Stimulated activated effector memory CD8-positive, alpha-beta T cell treated with anti-CD3 and anti-CD28 coated beads, Interleukin-12 subunit alpha, Interleukin-12 subunit beta, amount 100 ng/mL, for 72 hours (primary cell): ENCODE measurements at regions not wholly inside any gene's neighbourhood (a gene's known extent, or its start where the extent isn't known, plus 50 kb on each side); places are given as distances from the start of the nearest gene placed in this dataset.
"Not testable (repeated sequence)": the region's sequence is repeated elsewhere in the genome, so short reads cannot be mapped to it uniquely, and the experiment has no call there.

Experiments
- ATAC-seq: fragments of 150-1000 bp; cut with Tn5 transposase; 2 replicates; pipeline ENCODE4 v1.10.0; 2021
- DNase-seq, 2 donors: peaks; one replicate each; pipeline ENCODE4 v3.0.0; 2021 to 2022; ENCODE audit warnings: low spot score in 2 of 2
- H3K27ac Mint-ChIP-seq: one replicate; pipeline ENCODE4 v1.8.0; 2022; ENCODE audit warnings: mild to moderate bottlenecking, mixed read lengths
- H3K36me3 Mint-ChIP-seq: one replicate; pipeline ENCODE4 v1.8.0; 2022; ENCODE audit warnings: mild to moderate bottlenecking, mixed read lengths
- H3K4me1 Mint-ChIP-seq: one replicate; pipeline ENCODE4 v1.8.0; 2022; ENCODE audit warnings: mixed read lengths
- H3K4me3 Mint-ChIP-seq: one replicate; pipeline ENCODE4 v1.8.0; 2022; ENCODE audit warnings: mild to moderate bottlenecking, mixed read lengths
- H3K9me3 Mint-ChIP-seq: one replicate; pipeline ENCODE4 v1.8.0; 2022; ENCODE audit warnings: mixed read lengths

- H3K27ac Mint-ChIP-seq = no peak overlapping the region
- ATAC-seq (no peak), DNase-seq (no peak)
- no peaks in the 10 kb centered on the region for H3K4me1 Mint-ChIP-seq
- no peaks in the 10 kb centered on the region for H3K36me3 Mint-ChIP-seq
- no peak overlapping the region for H3K4me3 Mint-ChIP-seq
- no peaks in the 10 kb centered on the region for H3K9me3 Mint-ChIP-seq
These were observed 49.9 kb upstream of the GAS1 start for GRCh38 chr9:86997156-86997555.

GRCh38 chr9:86997951-86998350 lies 50.6 kb upstream of the GAS1 start:
- H3K4me1 Mint-ChIP-seq = no peaks in the 10 kb centered on the region

GRCh38 chr9:87002517-87002916 lies 55.2 kb upstream of the GAS1 start:
- ATAC-seq = no peak
- no peaks in the 10 kb centered on the region for H3K36me3 Mint-ChIP-seq

More at GRCh38 chr9:86997951-86998350, 50.6 kb upstream of the GAS1 start:
- Mint-ChIP-seq H3K4me3 (no peak overlapping the region), H3K9me3 (no peaks in the 10 kb centered on the region), H3K27ac (no peak overlapping the region), H3K36me3 (no peaks in the 10 kb centered on the region)
- DNase-seq (no peak), ATAC-seq (no peak)

GRCh38 chr9:87004016-87004415 lies 56.7 kb upstream of the GAS1 start:
- Mint-ChIP-seq H3K9me3 (no peaks in the 10 kb centered on the region), H3K4me1 (no peaks in the 10 kb centered on the region), H3K36me3 (no peaks in the 10 kb centered on the region), H3K4me3 (no peak overlapping the region), H3K27ac (no peak overlapping the region)
- DNase-seq (no peak), ATAC-seq (no peak)

More at GRCh38 chr9:87002517-87002916, 55.2 kb upstream of the GAS1 start:
- H3K9me3 Mint-ChIP-seq = no peaks in the 10 kb centered on the region
- H3K4me3 Mint-ChIP-seq = no peak overlapping the region
- DNase-seq = no peak
- H3K27ac Mint-ChIP-seq = no peak overlapping the region
- no peaks in the 10 kb centered on the region for H3K4me1 Mint-ChIP-seq

- ATAC-seq (no peak), DNase-seq (no peak)
- Mint-ChIP-seq H3K36me3 (no peaks in the 10 kb centered on the region), H3K9me3 (no peaks in the 10 kb centered on the region), H3K4me3 (no peak overlapping the region), H3K4me1 (no peaks in the 10 kb centered on the region), H3K27ac (no peak overlapping the region)
These were observed 59.6 kb upstream of the GAS1 start for GRCh38 chr9:87006956-87007355.

GRCh38 chr9:87007711-87008366 lies 60.5 kb upstream of the GAS1 start:
- no peaks in the 10 kb centered on the region for H3K36me3 Mint-ChIP-seq
- H3K9me3 Mint-ChIP-seq = no peaks in the 10 kb centered on the region
- H3K4me3 Mint-ChIP-seq = no peak overlapping the region
- DNase-seq = no peak
- ATAC-seq = no peak
- H3K4me1 Mint-ChIP-seq = no peaks in the 10 kb centered on the region
- H3K27ac Mint-ChIP-seq = no peak overlapping the region

- no peaks in the 10 kb centered on the region for H3K36me3 Mint-ChIP-seq
- no peak overlapping the region for H3K4me3 Mint-ChIP-seq
- H3K27ac Mint-ChIP-seq = no peak overlapping the region
- H3K9me3 Mint-ChIP-seq = no peaks in the 10 kb centered on the region
- H3K4me1 Mint-ChIP-seq = no peaks in the 10 kb centered on the region
- no peak for DNase-seq
- ATAC-seq = no peak
These were observed 61.4 kb upstream of the GAS1 start for GRCh38 chr9:87008667-87009066.

GRCh38 chr9:87010626-87011025 lies 63.3 kb upstream of the GAS1 start:
- Mint-ChIP-seq H3K4me1 (no peaks in the 10 kb centered on the region), H3K9me3 (no peaks in the 10 kb centered on the region), H3K4me3 (no peak overlapping the region), H3K36me3 (no peaks in the 10 kb centered on the region), H3K27ac (no peak overlapping the region)
- DNase-seq (no peak), ATAC-seq (no peak)

- Mint-ChIP-seq H3K36me3 (no peaks in the 10 kb centered on the region), H3K4me3 (no peak overlapping the region), H3K4me1 (no peaks in the 10 kb centered on the region), H3K9me3 (peaks cover 2% of the 10 kb centered on the region), H3K27ac (no peak overlapping the region)
- DNase-seq (no peak), ATAC-seq (no peak)
These were observed 64.2 kb upstream of the GAS1 start for GRCh38 chr9:87011551-87011950.

GRCh38 chr9:87013490-87013889 lies 66.2 kb upstream of the GAS1 start:
- H3K4me3 Mint-ChIP-seq = no peak overlapping the region
- peaks cover 2% of the 10 kb centered on the region for H3K9me3 Mint-ChIP-seq
- no peak overlapping the region for H3K27ac Mint-ChIP-seq
- no peak for DNase-seq
- ATAC-seq = no peak
- no peaks in the 10 kb centered on the region for H3K4me1 Mint-ChIP-seq
- H3K36me3 Mint-ChIP-seq = no peaks in the 10 kb centered on the region

- no peaks in the 10 kb centered on the region for H3K4me1 Mint-ChIP-seq
- H3K9me3 Mint-ChIP-seq = peaks cover 2% of the 10 kb centered on the region
- DNase-seq (no peak), ATAC-seq (no peak)
- H3K36me3 Mint-ChIP-seq = no peaks in the 10 kb centered on the region
- no peak overlapping the region for H3K27ac Mint-ChIP-seq
- H3K4me3 Mint-ChIP-seq = no peak overlapping the region
These were observed 67.1 kb upstream of the GAS1 start for GRCh38 chr9:87014436-87014835.

- Mint-ChIP-seq H3K36me3 (no peaks in the 10 kb centered on the region), H3K4me1 (no peaks in the 10 kb centered on the region), H3K27ac (no peak overlapping the region), H3K4me3 (no peak overlapping the region), H3K9me3 (peaks cover 2% of the 10 kb centered on the region)
- DNase-seq (no peak), ATAC-seq (no peak)
These were observed 69.4 kb upstream of the GAS1 start for GRCh38 chr9:87016681-87017080.

- Mint-ChIP-seq H3K4me3 (no peak overlapping the region), H3K4me1 (no peaks in the 10 kb centered on the region), H3K36me3 (no peaks in the 10 kb centered on the region), H3K27ac (no peak overlapping the region), H3K9me3 (peaks cover 2% of the 10 kb centered on the region)
- DNase-seq (no peak), ATAC-seq (no peak)
These were observed 73.1 kb upstream of the GAS1 start for GRCh38 chr9:87020169-87020950.

GRCh38 chr9:87022178-87022577 lies 74.9 kb upstream of the GAS1 start:
- Mint-ChIP-seq H3K27ac (no peak overlapping the region), H3K4me3 (no peak overlapping the region), H3K4me1 (no peaks in the 10 kb centered on the region), H3K9me3 (no peaks in the 10 kb centered on the region), H3K36me3 (no peaks in the 10 kb centered on the region)
- DNase-seq (no peak), ATAC-seq (no peak)

- H3K9me3 Mint-ChIP-seq = peaks cover 2% of the 10 kb centered on the region
- H3K27ac Mint-ChIP-seq = no peak overlapping the region
- no peak for ATAC-seq
- no peak for DNase-seq
- H3K4me3 Mint-ChIP-seq = no peak overlapping the region
- no peaks in the 10 kb centered on the region for H3K36me3 Mint-ChIP-seq
- no peaks in the 10 kb centered on the region for H3K4me1 Mint-ChIP-seq
These were observed 78.9 kb upstream of the GAS1 start for GRCh38 chr9:87026204-87026603.

GRCh38 chr9:87028836-87029235 lies 81.5 kb upstream of the GAS1 start:
- not testable (repeated sequence) for H3K4me3 Mint-ChIP-seq, H3K27ac Mint-ChIP-seq, H3K36me3 Mint-ChIP-seq, DNase-seq, H3K4me1 Mint-ChIP-seq, H3K9me3 Mint-ChIP-seq, ATAC-seq
